ENCODE measurements at regions not wholly inside any gene's neighbourhood (a gene's known extent, or its start where the extent isn't known, plus 50 kb on each side); places are given as distances from the start of the nearest gene placed in this dataset.
"Not testable (repeated sequence)": the region's sequence is repeated elsewhere in the genome, so short reads cannot be mapped to it uniquely, and the experiment has no call there.

DNA sequence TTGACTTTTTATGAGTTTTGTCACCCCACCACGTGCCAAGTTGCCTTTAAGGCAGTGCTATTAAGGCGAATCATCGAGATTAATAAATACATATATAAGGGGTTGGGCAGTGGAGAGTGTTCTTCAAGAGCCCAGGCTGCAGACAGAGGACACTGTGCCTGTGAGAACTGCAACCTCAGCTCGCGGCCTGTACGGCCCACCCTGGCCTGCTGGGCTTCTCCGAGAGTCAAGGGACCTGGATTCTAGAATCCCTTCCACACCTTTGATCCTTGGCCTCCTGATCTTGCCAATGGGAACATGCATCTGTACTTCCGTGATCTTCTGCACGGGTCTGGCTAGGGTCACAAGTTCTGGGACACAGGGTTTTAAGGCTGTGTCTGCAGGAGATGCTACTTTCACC lies 54.5 kb downstream of the IRX5 start:
- in situ Hi-C loops (cut with MboI; ENCODE audit: low sequenced_read_pairs): no loop called here

GRCh38 chr16:54985668-54986067 lies 55.0 kb downstream of the IRX5 start:
- in situ Hi-C loops (cut with MboI; ENCODE audit: low sequenced_read_pairs): no loop called here

DNA sequence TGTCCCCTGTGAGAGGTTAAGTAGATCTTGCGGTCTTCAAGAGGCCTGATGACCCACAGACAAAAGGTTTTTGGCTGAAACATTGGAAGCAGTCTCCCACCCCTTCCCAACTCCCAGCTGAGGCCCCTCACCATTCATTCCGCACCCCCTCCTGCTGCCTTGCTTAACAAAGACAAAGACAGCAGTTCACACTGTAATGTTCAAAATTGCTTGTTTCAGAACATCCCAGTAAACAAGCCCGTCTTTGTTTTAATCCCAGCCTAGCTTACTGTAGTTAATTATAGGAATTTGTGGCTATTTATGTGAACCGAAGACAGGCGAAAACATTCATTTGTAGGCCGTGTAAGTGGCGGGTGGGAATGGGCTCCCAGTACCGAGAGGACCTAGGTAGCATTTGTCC lies 55.7 kb downstream of the IRX5 start:
- in situ Hi-C loops (cut with MboI; ENCODE audit: low sequenced_read_pairs): no loop called here

GRCh38 chr16:54987081-54987480 lies 56.4 kb downstream of the IRX5 start:
- in situ Hi-C loops (cut with MboI; ENCODE audit: low sequenced_read_pairs): no loop called here

DNA sequence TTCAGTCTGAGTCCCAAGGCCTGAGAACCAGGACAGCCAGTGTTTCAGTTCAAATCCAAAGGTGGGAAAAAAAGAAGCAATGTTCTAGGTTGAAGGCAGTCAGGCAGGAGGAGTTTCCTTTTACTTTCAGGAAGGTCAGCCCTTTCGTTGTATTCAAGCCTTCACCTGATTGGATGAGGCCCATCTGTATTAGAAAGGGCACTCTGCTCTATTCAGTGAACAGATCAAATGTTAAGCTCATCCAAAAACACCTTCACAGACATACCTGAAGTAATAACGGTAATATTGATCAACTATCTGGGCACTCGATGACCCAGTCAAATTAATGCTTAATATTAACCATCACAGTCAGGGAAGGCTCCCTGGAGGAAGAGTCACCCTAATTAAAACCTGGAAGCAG lies 60.9 kb downstream of the IRX5 start:
- in situ Hi-C loops (cut with MboI; ENCODE audit: low sequenced_read_pairs): no loop called here

GRCh38 chr16:54991946-54992345 lies 61.3 kb downstream of the IRX5 start:
- in situ Hi-C loops (cut with MboI; ENCODE audit: low sequenced_read_pairs): not testable (repeated sequence)

- in situ Hi-C loops (cut with MboI; ENCODE audit: low sequenced_read_pairs): no loop called here
Observed at GRCh38 chr16:54993106-54993895, 62.6 kb downstream of the IRX5 start.

GRCh38 chr16:54996186-54996585 lies 65.5 kb downstream of the IRX5 start:
- in situ Hi-C loops (cut with MboI; ENCODE audit: low sequenced_read_pairs): no loop called here

GRCh38 chr16:54998834-54999233 lies 68.2 kb downstream of the IRX5 start:
- in situ Hi-C loops (cut with MboI; ENCODE audit: low sequenced_read_pairs): no loop called here

GRCh38 chr16:54999481-54999880 lies 68.8 kb downstream of the IRX5 start:
- in situ Hi-C loops (cut with MboI; ENCODE audit: low sequenced_read_pairs): no loop called here

- in situ Hi-C loops (cut with MboI; ENCODE audit: low sequenced_read_pairs): no loop called here
Observed at GRCh38 chr16:55000595-55000994, 69.9 kb downstream of the IRX5 start.

- in situ Hi-C loops (cut with MboI; ENCODE audit: low sequenced_read_pairs): no loop called here
Observed at GRCh38 chr16:55001931-55002330, 71.3 kb downstream of the IRX5 start.

- in situ Hi-C loops (cut with MboI; ENCODE audit: low sequenced_read_pairs): no loop called here
Observed at GRCh38 chr16:55002419-55002818, 71.8 kb downstream of the IRX5 start.

DNA sequence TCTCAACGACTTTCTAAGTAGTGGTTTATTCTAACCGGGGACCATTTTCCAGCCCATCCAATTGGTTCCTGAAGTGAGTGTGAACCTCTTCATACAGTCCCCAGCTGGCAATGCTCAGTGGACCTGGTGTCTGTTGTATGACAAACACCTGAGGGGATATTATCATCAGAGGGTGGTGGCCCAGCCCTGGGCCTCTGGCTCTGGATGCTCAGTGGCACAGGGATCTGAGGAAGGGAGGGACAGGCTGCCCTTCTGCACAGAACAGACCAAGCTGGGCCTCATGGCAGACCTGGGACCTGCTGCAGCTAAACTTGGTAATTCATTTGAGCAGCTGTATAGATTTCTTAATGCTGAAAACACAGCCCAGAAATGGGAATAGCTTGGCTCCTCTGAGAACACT lies 72.6 kb downstream of the IRX5 start:
- in situ Hi-C loops (cut with MboI; ENCODE audit: low sequenced_read_pairs): no loop called here

DNA sequence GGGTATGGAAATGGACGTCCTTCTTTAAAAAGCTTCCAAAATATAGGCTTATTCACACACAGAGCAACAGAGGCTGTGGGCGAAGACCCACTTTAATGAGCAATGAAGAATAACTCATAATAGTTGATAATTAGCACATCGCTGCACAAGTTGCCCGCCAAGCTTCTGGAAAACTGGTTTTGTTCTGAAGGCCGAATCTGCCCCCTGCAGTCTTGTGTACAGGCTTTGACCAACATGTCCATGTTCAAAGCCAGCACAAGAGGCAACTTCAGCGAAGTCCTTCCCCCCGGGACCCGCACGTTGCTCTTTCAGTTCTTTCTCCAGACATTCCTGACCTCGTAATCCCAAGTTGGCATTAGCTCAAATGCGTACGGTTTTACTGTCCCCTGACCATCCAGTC lies 73.3 kb downstream of the IRX5 start:
- in situ Hi-C loops (cut with MboI; ENCODE audit: low sequenced_read_pairs): no loop called here

- in situ Hi-C loops (cut with MboI; ENCODE audit: low sequenced_read_pairs): no loop called here
Observed at GRCh38 chr16:55007504-55007903, 76.8 kb downstream of the IRX5 start.

DNA sequence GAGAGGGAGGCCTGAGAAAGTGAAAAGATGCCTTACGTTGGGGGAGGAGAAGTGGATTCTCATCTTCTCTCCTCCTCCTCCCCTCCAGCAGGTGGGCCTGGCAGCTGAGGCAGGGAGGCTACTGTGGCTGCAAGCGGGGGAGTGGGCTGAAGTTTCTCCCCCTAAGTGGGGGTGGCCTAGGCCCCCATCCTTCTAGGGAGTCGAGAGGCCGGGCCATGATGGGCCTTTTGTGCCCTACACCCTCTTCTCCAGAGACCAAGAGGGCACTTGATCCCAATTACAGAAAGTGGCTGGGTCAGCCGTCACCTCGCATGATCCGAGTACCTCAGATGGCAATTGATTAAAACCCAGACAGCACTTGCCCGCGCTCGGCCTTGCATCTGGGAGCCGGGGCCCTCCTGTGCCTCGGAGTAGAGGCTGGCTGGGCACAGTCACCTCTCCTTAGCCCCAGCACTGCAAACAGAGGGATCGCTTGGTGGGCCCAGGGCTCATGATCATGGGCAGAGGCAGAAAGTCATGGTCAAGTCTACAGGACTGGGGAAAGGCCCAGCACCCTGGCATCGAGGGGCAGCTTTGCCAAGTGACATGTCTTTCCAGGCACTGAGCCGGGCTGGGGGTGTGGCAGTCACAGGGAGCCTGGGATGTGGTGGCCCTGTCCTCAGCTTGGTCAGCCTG lies 78.3 kb downstream of the IRX5 start:
- in situ Hi-C loops (cut with MboI; ENCODE audit: low sequenced_read_pairs): no loop called here

DNA sequence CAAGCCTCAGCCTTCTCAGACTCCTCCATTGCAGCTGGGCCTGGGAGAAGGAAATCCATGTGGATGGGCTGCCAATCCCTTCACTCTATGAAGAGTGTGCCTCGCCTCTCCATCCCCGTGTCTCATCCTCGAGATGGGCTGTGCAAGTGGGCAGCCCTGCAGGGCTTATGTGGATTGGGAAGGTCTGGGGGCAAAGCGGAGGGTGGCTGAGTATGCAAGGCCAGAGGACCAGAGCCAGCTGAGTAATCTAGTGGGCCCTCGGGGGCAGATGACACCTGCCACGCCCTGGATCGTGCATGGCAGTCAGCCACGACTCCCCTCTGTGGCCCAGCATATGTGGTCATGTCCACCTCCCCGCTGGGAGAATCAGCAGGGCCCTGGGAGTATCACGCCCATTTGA lies 78.9 kb downstream of the IRX5 start:
- in situ Hi-C loops (cut with MboI; ENCODE audit: low sequenced_read_pairs): no loop called here

DNA sequence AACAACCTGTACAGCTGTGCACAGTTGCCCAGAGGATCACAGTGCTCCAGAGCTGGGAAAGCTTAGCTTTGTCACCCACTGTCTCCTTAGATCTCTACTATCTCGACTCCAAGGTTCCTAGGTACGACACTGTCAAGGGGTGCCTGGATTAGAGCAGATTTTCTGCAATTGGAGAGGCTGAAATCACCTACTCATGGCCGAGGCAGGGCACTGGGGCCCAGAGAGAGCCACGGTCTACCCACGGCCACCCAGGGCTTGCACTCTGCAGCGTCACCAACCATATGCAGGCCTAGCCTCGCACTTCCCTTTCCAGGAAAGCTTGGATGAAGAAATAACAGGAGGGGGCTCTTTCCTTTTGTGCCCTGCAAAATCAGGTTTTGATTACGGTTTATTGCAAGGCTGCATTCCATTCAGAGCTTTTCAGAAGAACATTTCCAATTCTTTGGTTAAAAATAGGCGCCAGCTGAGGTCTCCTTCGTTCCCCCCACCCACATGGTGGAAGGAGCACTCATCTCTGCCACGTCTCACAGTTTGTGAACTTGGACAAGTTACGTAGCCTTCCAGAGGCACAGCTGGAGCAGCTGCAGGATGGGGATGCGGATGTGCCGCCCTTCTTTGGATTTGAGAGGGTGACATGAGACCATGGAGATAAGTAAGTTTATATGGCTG lies 80.0 kb downstream of the IRX5 start:
- in situ Hi-C loops (cut with MboI; ENCODE audit: low sequenced_read_pairs): no loop called here

DNA sequence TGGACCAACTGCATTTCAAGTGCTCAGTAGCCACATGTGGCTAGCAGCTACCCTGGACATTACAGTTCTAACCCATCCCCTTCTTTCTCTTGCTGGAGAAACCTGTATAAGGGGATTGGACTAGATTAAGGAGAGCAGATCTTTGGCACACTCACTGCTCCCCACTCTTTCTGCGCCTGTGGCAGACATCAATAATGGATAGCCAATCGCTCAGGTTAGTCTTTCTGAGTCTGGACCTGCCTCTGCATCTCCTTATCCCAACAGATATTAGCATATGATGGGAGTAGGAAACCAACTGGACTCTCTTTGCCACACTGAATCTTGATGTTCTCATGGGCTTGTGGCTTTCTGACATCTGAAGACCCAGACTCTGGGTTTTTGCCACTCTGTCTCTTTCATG lies 81.7 kb downstream of the IRX5 start:
- in situ Hi-C loops (cut with MboI; ENCODE audit: low sequenced_read_pairs): no loop called here

DNA sequence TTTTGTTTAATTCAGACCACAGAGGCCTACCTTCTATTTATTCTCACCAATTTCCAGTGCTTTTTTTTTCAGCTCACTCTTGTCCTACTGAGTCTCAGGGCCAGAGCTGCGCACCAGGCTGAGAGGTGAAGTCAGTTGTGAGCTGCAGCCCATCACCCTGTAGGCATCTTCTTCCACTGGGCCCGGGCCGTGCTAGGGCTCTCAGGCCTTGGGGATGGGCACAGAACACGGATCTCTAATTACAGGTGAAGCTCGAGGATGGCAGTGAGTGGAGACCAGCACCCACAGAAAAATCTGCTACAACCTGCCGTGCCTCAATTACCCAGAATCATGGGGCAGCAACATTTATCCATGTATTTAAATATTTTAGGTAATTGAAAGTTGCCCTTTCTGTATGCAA lies 82.1 kb downstream of the IRX5 start:
- in situ Hi-C loops (cut with MboI; ENCODE audit: low sequenced_read_pairs): no loop called here

- in situ Hi-C loops (cut with MboI; ENCODE audit: low sequenced_read_pairs): no loop called here
Observed at GRCh38 chr16:55014022-55014421, 83.4 kb downstream of the IRX5 start.
